ENCODE measurements at regions not wholly inside any gene's neighbourhood (a gene's known extent, or its start where the extent isn't known, plus 50 kb on each side); places are given as distances from the start of the nearest gene placed in this dataset.

- DNase-seq (ENCODE audit: low read depth) = no peak
- no peak for TF ChIP-seq CTCF (IDR thresholded peaks at IDR 0.05; ENCODE audit: control insufficient read depth, insufficient read depth, low read depth, low read length, missing control alignments)
- H3K4me3 ChIP-seq (ENCODE audit: control insufficient read depth, low read depth, low read length) = no peak overlapping the region
Observed at GRCh38 chr1:193806079-193807048, 620.0 kb upstream of the B3GALT2 start.

- DNase-seq (ENCODE audit: low read depth) = no peak
- H3K4me3 ChIP-seq (ENCODE audit: control insufficient read depth, low read depth, low read length) = no peak overlapping the region
- no peak for TF ChIP-seq CTCF (IDR thresholded peaks at IDR 0.05; ENCODE audit: control insufficient read depth, insufficient read depth, low read depth, low read length, missing control alignments)
Observed at GRCh38 chr1:193799948-193800690, 613.7 kb upstream of the B3GALT2 start.

- TF ChIP-seq CTCF (IDR thresholded peaks at IDR 0.05; ENCODE audit: control insufficient read depth, insufficient read depth, low read depth, low read length, missing control alignments) = no peak
- H3K4me3 ChIP-seq (ENCODE audit: control insufficient read depth, low read depth, low read length) = no peak overlapping the region
- no peak for DNase-seq (ENCODE audit: low read depth)
Observed at GRCh38 chr1:193799371-193799770, 613.0 kb upstream of the B3GALT2 start.

GRCh38 chr1:193794239-193794638 is 607.8 kb upstream of the B3GALT2 start:
- no peak for TF ChIP-seq CTCF (IDR thresholded peaks at IDR 0.05; ENCODE audit: control insufficient read depth, insufficient read depth, low read depth, low read length, missing control alignments)
- H3K4me3 ChIP-seq (ENCODE audit: control insufficient read depth, low read depth, low read length) = no peak overlapping the region
- no peak for DNase-seq (ENCODE audit: low read depth)

- H3K4me3 ChIP-seq (ENCODE audit: control insufficient read depth, low read depth, low read length) = no peak overlapping the region
- DNase-seq (ENCODE audit: low read depth) = no peak
- TF ChIP-seq CTCF (IDR thresholded peaks at IDR 0.05; ENCODE audit: control insufficient read depth, insufficient read depth, low read depth, low read length, missing control alignments) = no peak
Observed at GRCh38 chr1:193791746-193792145, 605.3 kb upstream of the B3GALT2 start.

GRCh38 chr1:193787061-193787460 is 600.6 kb upstream of the B3GALT2 start:
- no peak overlapping the region for H3K4me3 ChIP-seq (ENCODE audit: control insufficient read depth, low read depth, low read length)
- no peak for DNase-seq (ENCODE audit: low read depth)
- no peak for TF ChIP-seq CTCF (IDR thresholded peaks at IDR 0.05; ENCODE audit: control insufficient read depth, insufficient read depth, low read depth, low read length, missing control alignments)

Measured in AG09309 (cell line).